Duodenal mucosa (tissue), 2 donors: ENCODE measurements at regions not wholly inside any gene's neighbourhood (a gene's known extent, or its start where the extent isn't known, plus 50 kb on each side); places are given as distances from the start of the nearest gene placed in this dataset.

Experiments
- H3K27ac ChIP-seq: one replicate; pipeline ENCODE4 v1.7.0; 2013; ENCODE audit warnings: low read depth, low read length
- H3K27me3 ChIP-seq, 2 donors: one replicate each; pipeline ENCODE4 v1.7.0; 2013; ENCODE audit warnings: low read length in 2 of 2, control low read depth in 1 of 2; ENCODE audit not compliant: insufficient read depth in 2 of 2, control insufficient read depth in 1 of 2
- H3K36me3 ChIP-seq, 2 donors: one replicate each; pipeline ENCODE4 v1.7.0; 2013; ENCODE audit warnings: low read length in 2 of 2, control low read depth in 1 of 2; ENCODE audit not compliant: insufficient read depth in 2 of 2, control insufficient read depth in 1 of 2
- H3K4me1 ChIP-seq, 2 donors: one replicate each; pipeline ENCODE4 v1.7.0; 2013; ENCODE audit warnings: low read length in 2 of 2, control low read depth in 1 of 2; ENCODE audit not compliant: insufficient read depth in 2 of 2, control insufficient read depth in 1 of 2
- H3K4me3 ChIP-seq, 2 donors: one replicate each; pipeline ENCODE4 v1.7.0; 2013; ENCODE audit warnings: low read length in 2 of 2, low read depth in 1 of 2
- H3K9ac ChIP-seq, 2 donors: one replicate each; pipeline ENCODE4 v1.7.0; 2013; ENCODE audit warnings: low read length in 2 of 2, low read depth in 1 of 2
- H3K9me3 ChIP-seq, 2 donors: one replicate each; pipeline ENCODE4 v1.7.0; 2013; ENCODE audit warnings: low read length in 2 of 2, control low read depth in 1 of 2; ENCODE audit not compliant: control insufficient read depth in 1 of 2

DNA sequence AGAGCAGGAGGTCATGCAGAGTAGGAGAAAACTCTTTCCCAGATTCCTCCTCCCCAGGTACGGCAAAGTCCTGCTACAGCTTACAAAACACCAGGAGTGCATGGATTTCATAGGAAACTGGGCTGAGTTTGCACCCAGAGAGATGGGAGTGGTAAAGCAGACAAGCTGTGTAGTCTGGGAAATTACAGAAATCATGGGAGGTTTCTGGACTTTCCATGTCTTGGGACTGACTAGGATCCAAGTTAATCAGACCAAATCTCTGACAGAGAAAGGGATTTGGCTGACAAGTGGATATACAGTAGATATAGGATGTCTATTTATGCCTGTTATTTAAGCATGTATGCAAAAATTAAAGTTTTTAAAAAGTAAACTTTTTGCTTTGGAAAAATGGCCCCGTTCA lies 205.4 kb upstream of the ACVR2A start:
- no peaks in the 10 kb centered on the region for H3K27me3 ChIP-seq

DNA sequence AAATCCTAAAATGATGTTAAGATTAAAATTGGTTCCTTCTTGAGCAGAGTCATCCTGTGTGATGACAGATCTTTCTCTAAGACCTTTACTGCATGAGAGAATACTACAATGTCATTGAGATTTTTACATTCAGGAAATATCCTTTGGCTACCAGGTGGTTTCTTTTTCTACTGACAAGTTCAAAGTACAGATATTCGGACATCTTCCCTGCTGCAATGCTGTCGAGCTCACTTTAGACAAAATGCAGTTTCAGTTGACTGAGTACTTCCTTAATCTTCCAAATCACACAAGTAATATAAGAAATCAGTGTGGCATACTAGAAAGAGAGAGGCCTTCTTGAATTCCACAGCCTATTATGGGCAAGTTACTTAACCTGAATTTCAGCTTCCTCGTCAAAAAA lies 207.9 kb upstream of the ACVR2A start:
- Histone ChIP-seq H3K27ac (no peak overlapping the region), H3K4me1 (peaks cover 13 to 24% of the 10 kb centered on the region in 2 donors), H3K27me3 (no peaks in the 10 kb centered on the region), H3K9ac (no peak overlapping the region), H3K36me3 (no peaks in the 10 kb centered on the region), H3K4me3 (no peak overlapping the region), H3K9me3 (no peaks in the 10 kb centered on the region)

More for the DNA sequence above, 205.4 kb upstream of the ACVR2A start:
- Histone ChIP-seq H3K4me3 (no peak overlapping the region), H3K27ac (no peak overlapping the region), H3K36me3 (no peaks in the 10 kb centered on the region), H3K9me3 (no peaks in the 10 kb centered on the region), H3K4me1 (peaks cover 13 to 24% of the 10 kb centered on the region in 2 donors), H3K9ac (no peak overlapping the region)

DNA sequence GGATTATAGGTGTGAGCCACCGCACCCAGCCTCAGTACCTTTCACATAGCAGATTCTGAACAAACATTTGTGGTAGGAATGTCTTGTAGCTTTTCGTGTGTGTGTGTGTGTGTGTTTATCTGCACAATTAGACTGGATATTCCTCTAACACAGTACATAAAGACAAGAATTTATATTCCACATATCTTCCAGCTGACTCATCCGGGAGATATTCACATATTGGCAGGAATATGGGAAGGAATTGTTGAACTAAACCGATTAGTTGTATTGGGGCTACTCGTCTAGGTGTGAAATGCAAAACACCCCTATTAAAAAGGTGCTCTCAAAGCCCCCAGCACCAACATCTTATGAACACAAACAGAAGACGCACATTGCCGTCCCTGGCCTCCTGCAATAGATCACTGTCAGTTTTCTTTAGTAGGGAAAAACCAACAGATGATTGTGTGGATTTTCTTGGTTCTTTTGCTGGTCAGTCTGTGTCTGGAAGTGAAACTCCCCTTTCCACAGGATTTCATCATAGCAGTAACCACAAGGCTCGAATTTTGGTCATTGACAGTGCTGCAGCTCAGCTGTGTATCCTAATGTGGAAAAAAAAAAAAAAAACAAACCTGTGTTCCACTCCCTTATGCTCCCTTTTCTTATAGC lies 208.5 kb upstream of the ACVR2A start:
- no peak overlapping the region for H3K4me3 ChIP-seq
- H3K36me3 ChIP-seq, result no peaks in the 10 kb centered on the region
- peaks cover 15 to 27% of the 10 kb centered on the region in 2 donors for H3K4me1 ChIP-seq
- H3K27me3 ChIP-seq, result no peaks in the 10 kb centered on the region
- no peak overlapping the region for H3K9ac ChIP-seq
- H3K9me3 ChIP-seq, result no peaks in the 10 kb centered on the region
- H3K27ac ChIP-seq, result no peak overlapping the region

DNA sequence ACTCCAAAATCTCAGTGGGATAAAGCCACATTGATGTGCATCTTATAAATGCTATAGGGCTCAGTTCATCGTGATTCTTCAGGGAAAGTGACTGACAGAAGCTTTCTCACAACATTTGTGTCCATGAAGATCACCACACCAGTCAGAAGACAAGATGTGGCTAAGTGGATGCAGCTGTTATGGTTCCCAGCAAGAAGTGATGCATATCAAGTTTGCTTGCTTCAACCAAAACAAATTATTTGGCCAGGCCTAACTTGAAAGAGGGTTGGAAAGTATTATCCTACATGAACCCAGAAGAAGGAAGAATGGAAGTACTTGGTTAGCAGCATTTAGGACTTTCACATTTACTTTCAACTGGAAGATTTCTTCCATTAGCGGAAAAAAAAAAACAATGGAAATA lies 210.0 kb upstream of the ACVR2A start:
- Histone ChIP-seq H3K9ac (no peak overlapping the region), H3K9me3 (no peaks in the 10 kb centered on the region)

DNA sequence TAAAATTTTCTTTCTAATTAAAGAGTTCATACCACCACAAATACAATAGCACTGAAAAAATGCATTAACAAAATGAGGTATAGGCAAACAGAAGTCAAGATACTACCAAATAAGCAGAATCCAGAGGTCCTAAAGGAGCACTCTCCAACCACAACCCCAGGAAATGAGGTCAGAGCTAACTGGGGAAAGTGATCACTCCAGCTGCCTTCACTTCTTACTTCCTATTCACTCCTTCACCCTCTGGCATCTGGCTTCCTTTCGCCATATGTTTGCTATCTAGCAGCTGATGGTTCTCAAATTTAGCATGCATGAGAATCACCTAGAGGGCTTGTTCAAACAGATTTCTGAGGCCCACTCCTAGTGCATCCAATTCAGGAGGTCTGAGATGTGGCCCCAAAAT lies 212.6 kb upstream of the ACVR2A start:
- Histone ChIP-seq H3K4me1 (peaks cover 24 to 26% of the 10 kb centered on the region in 2 donors), H3K9me3 (no peaks in the 10 kb centered on the region), H3K27me3 (no peaks in the 10 kb centered on the region), H3K4me3 (no peak overlapping the region), H3K9ac (no peak overlapping the region), H3K36me3 (no peaks in the 10 kb centered on the region), H3K27ac (no peak overlapping the region)

More for the DNA sequence above, 210.0 kb upstream of the ACVR2A start:
- Histone ChIP-seq H3K4me1 (peaks cover 24 to 29% of the 10 kb centered on the region in 2 donors), H3K27ac (no peak overlapping the region), H3K36me3 (no peaks in the 10 kb centered on the region), H3K4me3 (no peak overlapping the region), H3K27me3 (no peaks in the 10 kb centered on the region)

DNA sequence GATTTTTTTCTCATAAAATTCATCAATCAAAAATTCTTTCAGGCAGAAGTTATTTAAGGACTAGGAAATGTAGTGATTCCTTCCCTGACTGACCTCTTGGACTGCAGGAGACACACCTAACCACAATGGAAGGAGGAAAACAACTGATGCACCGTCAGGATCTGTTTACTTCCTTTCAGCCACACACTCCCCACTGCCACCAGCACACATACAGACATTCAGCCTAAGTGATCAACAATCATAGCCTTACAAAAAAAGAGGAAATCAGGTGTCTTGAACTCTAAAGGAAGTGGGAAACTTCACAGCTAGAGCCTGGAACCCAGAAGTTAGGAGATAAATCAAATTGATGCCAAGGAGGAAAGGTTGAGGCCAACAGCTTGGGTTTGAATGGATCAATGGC lies 213.5 kb upstream of the ACVR2A start:
- Histone ChIP-seq H3K27me3 (no peaks in the 10 kb centered on the region), H3K9ac (no peak overlapping the region), H3K36me3 (no peaks in the 10 kb centered on the region), H3K9me3 (no peaks in the 10 kb centered on the region), H3K4me3 (no peak overlapping the region), H3K27ac (no peak overlapping the region), H3K4me1 (peaks cover 15 to 17% of the 10 kb centered on the region in 2 donors)

DNA sequence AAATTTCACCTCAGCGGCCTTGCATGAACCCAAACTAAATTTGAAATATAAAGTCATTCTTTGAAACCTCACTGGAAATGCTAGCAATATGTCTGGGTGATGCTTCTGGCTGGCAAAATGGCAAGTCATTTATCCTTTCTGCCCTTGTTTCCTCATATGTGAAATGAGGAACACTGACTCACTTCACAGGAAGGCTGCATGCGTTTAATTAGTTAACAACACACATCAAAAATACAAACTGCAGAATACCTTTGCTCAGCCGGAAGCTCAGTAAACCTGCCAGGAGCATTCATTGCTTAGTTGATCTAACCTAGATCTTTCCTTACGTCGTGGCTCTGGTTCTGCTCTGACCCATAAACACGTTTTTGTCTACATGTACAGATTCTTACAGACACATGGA lies 214.2 kb upstream of the ACVR2A start:
- no peaks in the 10 kb centered on the region for H3K36me3 ChIP-seq
- H3K9ac ChIP-seq, result no peak overlapping the region
- no peaks in the 10 kb centered on the region for H3K9me3 ChIP-seq
- H3K27me3 ChIP-seq, result no peaks in the 10 kb centered on the region
- H3K4me1 ChIP-seq, result peaks cover 11 to 13% of the 10 kb centered on the region in 2 donors
- H3K27ac ChIP-seq, result no peak overlapping the region
- no peak overlapping the region for H3K4me3 ChIP-seq

DNA sequence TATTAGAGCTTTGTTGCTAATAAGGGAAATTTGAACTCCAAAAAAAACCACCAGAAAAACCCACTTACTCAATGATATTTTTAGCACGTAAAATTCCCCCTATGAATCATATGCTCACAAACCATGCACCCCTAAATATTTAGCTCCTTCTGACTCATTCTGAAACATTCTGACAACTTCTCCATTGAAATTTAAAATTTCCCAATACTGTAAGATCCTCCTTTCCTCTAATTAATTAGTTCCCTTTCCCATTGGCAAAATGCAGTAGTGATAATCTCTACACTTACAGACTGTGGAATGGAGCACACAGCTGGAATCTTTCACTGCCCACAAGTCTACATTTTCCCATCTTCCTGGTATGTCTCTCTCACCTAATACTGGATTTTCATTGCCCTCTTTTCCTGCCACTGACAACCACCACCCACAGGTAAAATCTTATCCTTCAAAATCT lies 215.8 kb upstream of the ACVR2A start:
- no peak overlapping the region for H3K9ac ChIP-seq
- no peaks in the 10 kb centered on the region for H3K9me3 ChIP-seq
- H3K27me3 ChIP-seq, result no peaks in the 10 kb centered on the region
- H3K4me1 ChIP-seq, result peaks cover 10 to 11% of the 10 kb centered on the region in 2 donors
- no peak overlapping the region for H3K4me3 ChIP-seq
- no peaks in the 10 kb centered on the region for H3K36me3 ChIP-seq
- no peak overlapping the region for H3K27ac ChIP-seq

DNA sequence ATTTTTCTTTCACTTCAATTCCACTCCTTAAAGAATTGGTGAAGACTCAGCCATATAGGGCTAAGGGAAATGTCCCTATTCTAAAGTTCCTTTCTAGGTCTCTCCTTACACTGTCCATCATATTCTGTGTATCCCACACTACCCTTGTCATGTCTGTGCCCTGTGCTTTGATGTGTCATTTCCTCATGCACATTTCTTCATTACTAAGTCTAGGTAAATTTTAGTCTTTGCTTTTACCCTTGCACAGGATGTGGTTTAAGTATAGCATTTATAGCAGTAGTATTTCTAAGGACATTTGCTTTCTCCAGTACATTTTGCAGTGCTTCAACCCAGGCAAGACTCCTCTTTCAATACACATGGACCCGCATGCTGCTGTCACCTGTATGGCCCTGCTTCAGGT lies 221.5 kb upstream of the ACVR2A start:
- H3K4me1 ChIP-seq, result no peaks in the 10 kb centered on the region
- H3K27ac ChIP-seq, result no peak overlapping the region
- H3K36me3 ChIP-seq, result no peaks in the 10 kb centered on the region
- no peak overlapping the region for H3K9ac ChIP-seq
- no peaks in the 10 kb centered on the region for H3K9me3 ChIP-seq
- no peak overlapping the region for H3K4me3 ChIP-seq
- no peaks in the 10 kb centered on the region for H3K27me3 ChIP-seq

DNA sequence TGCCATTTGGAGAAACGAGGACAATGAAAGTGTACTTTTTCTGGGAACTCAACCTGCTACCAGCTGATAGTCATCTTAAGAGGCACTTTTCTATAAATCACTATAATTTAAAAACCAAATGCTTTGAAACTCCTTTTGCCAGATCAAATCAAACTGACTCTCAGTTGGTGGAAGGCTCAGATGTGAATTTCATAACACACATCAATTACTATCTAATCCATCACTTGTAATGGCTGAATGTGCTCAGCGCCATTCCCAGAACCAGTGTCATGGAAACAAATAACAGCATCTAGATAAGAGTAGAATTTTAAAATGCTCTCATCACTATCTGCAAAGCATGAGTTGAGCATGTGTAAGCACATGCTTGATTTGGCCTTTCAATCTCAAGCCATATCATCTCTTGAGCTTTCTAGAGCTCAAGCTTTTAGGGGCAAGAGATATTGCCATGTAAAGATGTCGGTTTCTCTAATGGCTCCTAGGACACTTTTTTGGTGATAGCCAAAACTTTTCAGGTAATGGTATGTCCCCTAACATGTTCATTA lies 223.1 kb upstream of the ACVR2A start:
- H3K9ac ChIP-seq, result no peak overlapping the region
- no peaks in the 10 kb centered on the region for H3K36me3 ChIP-seq
- no peaks in the 10 kb centered on the region for H3K4me1 ChIP-seq
- H3K4me3 ChIP-seq, result no peak overlapping the region
- no peak overlapping the region for H3K27ac ChIP-seq
- no peaks in the 10 kb centered on the region for H3K27me3 ChIP-seq
- no peaks in the 10 kb centered on the region for H3K9me3 ChIP-seq
